ENCODE measurements at regions not wholly inside any gene's neighbourhood (a gene's known extent, or its start where the extent isn't known, plus 50 kb on each side); places are given as distances from the start of the nearest gene placed in this dataset.

DNA sequence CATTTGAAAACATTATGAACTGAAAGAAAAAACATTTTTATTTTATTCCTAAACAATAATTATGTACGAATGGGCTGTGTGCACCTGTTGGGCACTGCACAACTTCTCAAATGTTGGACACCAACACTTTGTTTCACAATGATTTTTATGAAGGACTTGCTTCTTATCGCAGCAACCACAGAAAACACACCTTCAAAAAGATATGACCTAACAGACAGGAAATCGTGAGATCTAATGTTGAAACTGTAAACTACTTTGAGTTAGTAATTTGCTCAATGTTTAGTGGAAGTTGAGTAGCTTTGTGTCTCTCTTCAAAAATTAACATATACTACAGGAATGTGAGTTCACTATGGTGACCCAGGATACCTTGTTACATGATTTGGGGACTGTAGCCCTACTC, 98.6 kb downstream of the NXPE2 start:
- Histone ChIP-seq H3K4me1 (ENCODE audit: control insufficient read depth, insufficient read depth, low read length, poor library complexity, severe bottlenecking) (no peaks in the 10 kb centered on the region), H3K4me3 (ENCODE audit: low read depth, low read length) (no peak overlapping the region), H3K36me3 (ENCODE audit: control insufficient read depth, insufficient read depth, low read length) (no peaks in the 10 kb centered on the region), H3K27me3 (ENCODE audit: control insufficient read depth, insufficient read depth, low read length) (no peaks in the 10 kb centered on the region), H3K27ac (ENCODE audit: insufficient read depth, low read length, poor library complexity, severe bottlenecking) (no peak overlapping the region), H3K9me3 (ENCODE audit: control insufficient read depth in 2 of 2, low read length in 2 of 2) (no peaks in the 10 kb centered on the region)
- Mint-ChIP-seq H3K27me3 (peaks cover 11% of the 10 kb centered on the region), H3K4me1 (peaks cover 0 to 8% (median 3%) of the 10 kb centered on the region in 4 donors), H3K4me3 (no peak overlapping the region), H3K36me3 (no peaks in the 10 kb centered on the region), H3K9me3 (peaks cover 0 to 6% (median 0%) of the 10 kb centered on the region in 7 donors), H3K27ac (no peak overlapping the region)
- DNase-seq (peak in 1 of 3 donors; percentile 2), ATAC-seq (ENCODE audit: low read depth in 2 of 2) (no peak)

- H3K9me3 ChIP-seq (ENCODE audit: control insufficient read depth in 2 of 2, low read length in 2 of 2), result no peaks in the 10 kb centered on the region
- ATAC-seq (ENCODE audit: low read depth in 2 of 2) (no peak), DNase-seq (no peak)
- H3K4me3 ChIP-seq (ENCODE audit: low read depth, low read length), result no peak overlapping the region
- Mint-ChIP-seq H3K4me3 (no peak overlapping the region), H3K9me3 (peaks cover 0 to 4% (median 0%) of the 10 kb centered on the region in 7 donors), H3K36me3 (no peaks in the 10 kb centered on the region), H3K27ac (no peak overlapping the region), H3K4me1 (peaks cover 0 to 8% (median 3%) of the 10 kb centered on the region in 4 donors), H3K27me3 (peaks cover 11% of the 10 kb centered on the region)
- no peak overlapping the region for H3K27ac ChIP-seq (ENCODE audit: insufficient read depth, low read length, poor library complexity, severe bottlenecking)
- no peaks in the 10 kb centered on the region for H3K4me1 ChIP-seq (ENCODE audit: control insufficient read depth, insufficient read depth, low read length, poor library complexity, severe bottlenecking)
- no peaks in the 10 kb centered on the region for H3K27me3 ChIP-seq (ENCODE audit: control insufficient read depth, insufficient read depth, low read length)
- H3K36me3 ChIP-seq (ENCODE audit: control insufficient read depth, insufficient read depth, low read length), result no peaks in the 10 kb centered on the region
These were observed 100.9 kb downstream of the NXPE2 start for GRCh38 chr11:114779189-114779588.

- Mint-ChIP-seq H3K4me1 (peaks cover 0 to 2% (median under 1%) of the 10 kb centered on the region in 4 donors), H3K27me3 (peaks cover 5% of the 10 kb centered on the region), H3K36me3 (no peaks in the 10 kb centered on the region), H3K4me3 (no peak overlapping the region), H3K9me3 (peaks cover 0 to 7% (median 0%) of the 10 kb centered on the region in 7 donors), H3K27ac (no peak overlapping the region)
- H3K27me3 ChIP-seq (ENCODE audit: control insufficient read depth, insufficient read depth, low read length), result peaks cover 3% of the 10 kb centered on the region
- H3K9me3 ChIP-seq (ENCODE audit: control insufficient read depth in 2 of 2, low read length in 2 of 2), result no peaks in the 10 kb centered on the region
- no peak overlapping the region for H3K4me3 ChIP-seq (ENCODE audit: low read depth, low read length)
- no peak for DNase-seq
- H3K27ac ChIP-seq (ENCODE audit: insufficient read depth, low read length, poor library complexity, severe bottlenecking), result no peak overlapping the region
- H3K4me1 ChIP-seq (ENCODE audit: control insufficient read depth, insufficient read depth, low read length, poor library complexity, severe bottlenecking), result no peaks in the 10 kb centered on the region
- ATAC-seq (ENCODE audit: low read depth in 2 of 2), result no peak
- no peaks in the 10 kb centered on the region for H3K36me3 ChIP-seq (ENCODE audit: control insufficient read depth, insufficient read depth, low read length)
These were observed 104.5 kb downstream of the NXPE2 start for GRCh38 chr11:114782650-114783310.

DNA sequence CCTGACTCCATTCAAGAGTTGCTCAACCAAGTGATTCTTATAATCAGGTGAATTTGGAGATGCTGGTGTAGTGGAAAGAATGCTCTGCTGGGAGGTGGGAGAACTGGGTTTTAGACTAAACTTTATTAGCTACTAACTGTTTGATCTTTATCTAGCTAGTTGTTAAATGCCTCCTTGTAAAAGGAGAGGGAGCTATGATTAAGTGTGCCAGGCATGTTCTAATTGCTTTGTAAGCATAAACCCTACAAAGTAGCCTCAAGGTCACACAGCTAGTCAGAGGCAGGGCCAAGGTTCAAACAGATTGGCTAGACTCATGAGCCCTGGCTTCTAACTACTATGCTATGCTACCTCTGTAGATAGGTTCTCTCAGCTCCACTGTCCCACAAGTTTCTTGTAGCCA, 105.5 kb downstream of the NXPE2 start:
- Mint-ChIP-seq H3K36me3 (no peaks in the 10 kb centered on the region), H3K27ac (no peak overlapping the region), H3K4me1 (peaks cover 0 to 2% (median 0%) of the 10 kb centered on the region in 4 donors), H3K27me3 (peaks cover 10% of the 10 kb centered on the region), H3K4me3 (no peak overlapping the region), H3K9me3 (peaks cover 0 to 7% (median 0%) of the 10 kb centered on the region in 7 donors)
- H3K27ac ChIP-seq (ENCODE audit: insufficient read depth, low read length, poor library complexity, severe bottlenecking), result no peak overlapping the region
- no peak for ATAC-seq (ENCODE audit: low read depth in 2 of 2)
- peaks cover 3% of the 10 kb centered on the region for H3K27me3 ChIP-seq (ENCODE audit: control insufficient read depth, insufficient read depth, low read length)
- H3K9me3 ChIP-seq (ENCODE audit: control insufficient read depth in 2 of 2, low read length in 2 of 2), result no peaks in the 10 kb centered on the region
- DNase-seq, result no peak
- H3K4me1 ChIP-seq (ENCODE audit: control insufficient read depth, insufficient read depth, low read length, poor library complexity, severe bottlenecking), result no peaks in the 10 kb centered on the region
- H3K4me3 ChIP-seq (ENCODE audit: low read depth, low read length), result no peak overlapping the region
- H3K36me3 ChIP-seq (ENCODE audit: control insufficient read depth, insufficient read depth, low read length), result no peaks in the 10 kb centered on the region

GRCh38 chr11:114784216-114784615, 105.9 kb downstream of the NXPE2 start:
- Histone ChIP-seq H3K27me3 (ENCODE audit: control insufficient read depth, insufficient read depth, low read length) (peaks cover 3% of the 10 kb centered on the region), H3K36me3 (ENCODE audit: control insufficient read depth, insufficient read depth, low read length) (no peaks in the 10 kb centered on the region), H3K9me3 (ENCODE audit: control insufficient read depth in 2 of 2, low read length in 2 of 2) (no peaks in the 10 kb centered on the region), H3K4me1 (ENCODE audit: control insufficient read depth, insufficient read depth, low read length, poor library complexity, severe bottlenecking) (no peaks in the 10 kb centered on the region), H3K4me3 (ENCODE audit: low read depth, low read length) (no peak overlapping the region), H3K27ac (ENCODE audit: insufficient read depth, low read length, poor library complexity, severe bottlenecking) (no peak overlapping the region)
- Mint-ChIP-seq H3K36me3 (no peaks in the 10 kb centered on the region), H3K27ac (no peak overlapping the region), H3K4me3 (no peak overlapping the region), H3K27me3 (peaks cover 10% of the 10 kb centered on the region), H3K9me3 (peaks cover 0 to 7% (median 0%) of the 10 kb centered on the region in 7 donors), H3K4me1 (peaks cover 0 to 2% (median 0%) of the 10 kb centered on the region in 4 donors)
- ATAC-seq (ENCODE audit: low read depth in 2 of 2) (no peak), DNase-seq (no peak)

- DNase-seq (no peak), ATAC-seq (ENCODE audit: low read depth in 2 of 2) (no peak)
- Mint-ChIP-seq H3K27ac (no peak overlapping the region), H3K4me3 (no peak overlapping the region), H3K27me3 (peaks cover 10% of the 10 kb centered on the region), H3K36me3 (no peaks in the 10 kb centered on the region), H3K9me3 (peaks cover 0 to 7% (median 0%) of the 10 kb centered on the region in 7 donors), H3K4me1 (peaks cover 0 to 2% (median 0%) of the 10 kb centered on the region in 4 donors)
- no peaks in the 10 kb centered on the region for H3K9me3 ChIP-seq (ENCODE audit: control insufficient read depth in 2 of 2, low read length in 2 of 2)
- H3K27ac ChIP-seq (ENCODE audit: insufficient read depth, low read length, poor library complexity, severe bottlenecking), result no peak overlapping the region
- H3K27me3 ChIP-seq (ENCODE audit: control insufficient read depth, insufficient read depth, low read length), result peaks cover 3% of the 10 kb centered on the region
- H3K4me3 ChIP-seq (ENCODE audit: low read depth, low read length), result no peak overlapping the region
- H3K4me1 ChIP-seq (ENCODE audit: control insufficient read depth, insufficient read depth, low read length, poor library complexity, severe bottlenecking), result no peaks in the 10 kb centered on the region
- no peaks in the 10 kb centered on the region for H3K36me3 ChIP-seq (ENCODE audit: control insufficient read depth, insufficient read depth, low read length)
These were observed 106.6 kb downstream of the NXPE2 start for GRCh38 chr11:114784891-114785290.

DNA sequence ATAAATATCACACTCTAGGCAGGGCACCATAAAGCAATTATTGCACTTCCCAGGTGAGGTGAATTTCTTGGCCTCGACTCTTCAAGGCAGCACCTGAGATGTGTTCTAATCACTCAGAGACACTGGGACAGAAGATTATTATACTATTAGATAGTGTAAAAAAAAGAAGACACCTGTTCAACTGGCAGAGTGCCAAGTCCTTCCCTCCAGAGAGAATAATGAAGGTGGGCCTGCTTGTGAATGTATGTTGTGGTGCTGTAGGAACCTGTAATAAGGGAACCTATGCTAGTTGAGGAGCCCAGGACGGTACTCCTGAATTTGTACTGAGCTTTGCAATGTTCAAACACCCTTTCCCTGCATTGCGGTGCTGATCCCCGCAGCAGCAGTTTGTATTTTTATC, 107.5 kb downstream of the NXPE2 start:
- Histone ChIP-seq H3K4me1 (ENCODE audit: control insufficient read depth, insufficient read depth, low read length, poor library complexity, severe bottlenecking) (no peaks in the 10 kb centered on the region), H3K36me3 (ENCODE audit: control insufficient read depth, insufficient read depth, low read length) (no peaks in the 10 kb centered on the region), H3K27me3 (ENCODE audit: control insufficient read depth, insufficient read depth, low read length) (peaks cover 3% of the 10 kb centered on the region), H3K4me3 (ENCODE audit: low read depth, low read length) (no peak overlapping the region), H3K27ac (ENCODE audit: insufficient read depth, low read length, poor library complexity, severe bottlenecking) (no peak overlapping the region), H3K9me3 (ENCODE audit: control insufficient read depth in 2 of 2, low read length in 2 of 2) (no peaks in the 10 kb centered on the region)
- Mint-ChIP-seq H3K9me3 (peaks cover 0 to 3% (median 0%) of the 10 kb centered on the region in 7 donors), H3K4me1 (no peaks in the 10 kb centered on the region), H3K27ac (no peak overlapping the region), H3K27me3 (peaks cover 10% of the 10 kb centered on the region), H3K4me3 (no peak overlapping the region), H3K36me3 (no peaks in the 10 kb centered on the region)
- DNase-seq, result no peak
- ATAC-seq (ENCODE audit: low read depth in 2 of 2), result no peak

DNA sequence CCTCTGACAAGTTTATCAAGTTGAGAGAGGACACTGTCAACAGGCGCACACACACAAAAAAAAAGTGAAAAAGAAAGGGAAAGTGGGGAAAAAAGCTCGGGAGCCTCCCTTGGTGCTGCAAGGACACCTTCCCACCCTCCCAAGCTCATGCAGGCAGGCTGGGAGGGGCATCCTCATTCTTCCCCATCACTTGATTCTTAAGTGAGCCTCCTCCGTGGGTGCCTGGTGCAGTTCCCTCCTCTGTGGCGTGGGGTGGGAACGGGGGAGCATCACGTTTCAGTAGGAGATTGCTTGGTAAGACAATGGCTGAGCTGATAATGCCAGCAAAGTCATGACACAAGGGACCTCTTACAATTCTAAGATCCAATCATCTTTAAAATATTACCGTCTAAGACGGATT, 108.8 kb downstream of the NXPE2 start:
- H3K4me3 ChIP-seq (ENCODE audit: low read depth, low read length), result no peak overlapping the region
- H3K9me3 ChIP-seq (ENCODE audit: control insufficient read depth in 2 of 2, low read length in 2 of 2), result no peaks in the 10 kb centered on the region
- H3K4me3 Mint-ChIP-seq, result no peak overlapping the region
- no peaks in the 10 kb centered on the region for H3K4me1 ChIP-seq (ENCODE audit: control insufficient read depth, insufficient read depth, low read length, poor library complexity, severe bottlenecking)
- H3K4me1 Mint-ChIP-seq, result no peaks in the 10 kb centered on the region
- no peak overlapping the region for H3K27ac ChIP-seq (ENCODE audit: insufficient read depth, low read length, poor library complexity, severe bottlenecking)
- DNase-seq, result no peak
- H3K27me3 ChIP-seq (ENCODE audit: control insufficient read depth, insufficient read depth, low read length), result peaks cover 3% of the 10 kb centered on the region
- ATAC-seq (ENCODE audit: low read depth in 2 of 2), result no peak
- no peaks in the 10 kb centered on the region for H3K36me3 ChIP-seq (ENCODE audit: control insufficient read depth, insufficient read depth, low read length)
- H3K36me3 Mint-ChIP-seq, result no peaks in the 10 kb centered on the region
- peaks cover 5% of the 10 kb centered on the region for H3K27me3 Mint-ChIP-seq
- H3K9me3 Mint-ChIP-seq, result peaks cover 0 to 3% (median 0%) of the 10 kb centered on the region in 7 donors
- no peak overlapping the region for H3K27ac Mint-ChIP-seq
